Amniotic stem cell (primary cell): ENCODE measurements at regions not wholly inside any gene's neighbourhood (a gene's known extent, or its start where the extent isn't known, plus 50 kb on each side); places are given as distances from the start of the nearest gene placed in this dataset.

Experiments used
- DNase-seq: peaks from one replicate; lab custom pipeline; 2025; lab: John Stamatoyannopoulos, UW

DNA sequence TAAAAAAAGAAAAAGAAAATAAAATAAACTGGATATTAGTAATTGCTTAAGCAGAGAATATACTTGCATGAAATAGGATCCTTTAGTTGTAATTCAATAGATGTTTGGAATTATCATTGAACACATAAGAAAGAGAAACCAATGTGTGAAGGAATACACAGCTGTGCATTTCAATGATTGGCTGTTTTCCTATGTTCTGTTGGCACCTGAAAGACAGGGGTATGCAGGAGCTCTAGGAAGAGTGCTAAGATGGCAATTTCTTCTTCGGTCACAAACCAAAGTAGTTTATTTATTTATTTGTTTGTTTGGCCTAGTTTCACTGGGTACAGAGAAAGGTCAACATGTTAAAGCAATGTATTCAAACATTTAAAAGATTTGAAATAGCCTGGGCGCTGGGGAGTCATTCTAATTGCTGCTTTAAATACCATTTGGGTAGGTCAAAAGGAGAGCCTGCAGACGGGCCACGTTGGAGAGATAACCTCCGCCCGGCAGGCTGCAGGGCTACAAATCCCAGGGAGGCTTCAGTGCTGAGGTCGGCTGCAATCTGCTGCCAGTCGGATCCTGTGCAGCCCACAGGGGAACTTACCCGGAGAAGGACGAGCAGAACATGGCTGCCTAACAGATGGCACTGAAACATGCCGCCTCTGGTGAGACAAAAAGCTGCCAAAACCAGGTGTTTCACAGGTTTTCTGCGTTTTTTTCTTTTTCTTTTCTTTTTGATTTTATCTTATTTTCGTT lies 154.2 kb upstream of the TYRP1 start:
- no peak for DNase-seq

DNA sequence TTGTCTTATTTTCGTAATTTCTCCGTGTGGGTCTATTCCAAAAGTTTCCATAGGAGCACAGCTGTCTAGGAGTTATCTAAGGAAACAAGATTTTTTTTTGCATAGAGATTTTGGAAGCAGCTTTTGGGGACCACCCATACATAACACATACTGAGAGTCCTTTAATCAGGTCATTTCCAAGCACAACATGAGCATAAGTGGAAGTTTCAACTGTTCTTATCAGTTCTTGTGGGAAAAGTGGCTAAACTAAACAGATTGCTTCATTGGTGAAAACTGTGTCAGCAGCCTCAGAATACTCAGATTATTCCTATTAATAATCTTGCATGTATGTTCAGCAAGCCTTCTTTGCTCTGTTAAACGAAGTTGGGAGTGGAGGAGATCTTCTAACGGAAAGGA lies 153.6 kb upstream of the TYRP1 start:
- DNase-seq, result no peak

DNA sequence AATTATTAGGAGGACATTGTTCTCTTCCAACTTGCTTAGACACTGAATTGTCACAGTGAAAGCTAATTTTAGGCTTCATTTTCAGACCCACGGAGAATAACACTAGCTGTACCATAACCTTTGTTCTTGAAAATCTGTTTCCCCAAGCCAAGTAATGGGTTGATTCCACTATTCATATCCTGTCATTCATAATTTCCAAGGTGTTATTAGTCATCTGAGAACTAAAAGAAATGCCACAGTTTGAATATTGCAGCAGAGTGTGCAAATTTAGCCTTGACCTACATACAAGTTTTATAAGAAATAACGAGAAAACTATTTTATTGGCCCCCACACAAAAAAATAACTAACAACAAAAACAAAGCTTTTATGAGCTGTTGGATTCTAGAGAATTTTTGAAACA lies 148.5 kb upstream of the TYRP1 start:
- no peak for DNase-seq

DNA sequence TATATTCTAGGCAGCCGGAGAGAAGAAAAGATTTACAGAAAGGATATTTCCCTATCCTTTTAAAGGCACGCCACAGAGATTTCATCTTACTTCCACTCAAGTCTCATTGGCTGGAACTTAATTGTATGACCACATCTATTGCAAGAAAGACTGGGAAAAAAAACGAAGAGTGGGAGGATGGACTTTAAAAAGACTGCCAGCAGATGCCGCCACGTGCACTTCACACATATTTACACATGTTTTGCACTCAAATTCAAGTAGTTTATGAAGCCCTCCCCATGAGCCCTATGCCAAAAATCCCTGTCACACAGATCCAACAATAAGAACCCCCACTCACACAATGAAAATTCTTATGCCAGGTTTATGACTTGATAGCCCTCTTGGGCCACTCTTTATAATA lies 138.5 kb upstream of the TYRP1 start:
- no peak for DNase-seq

DNA sequence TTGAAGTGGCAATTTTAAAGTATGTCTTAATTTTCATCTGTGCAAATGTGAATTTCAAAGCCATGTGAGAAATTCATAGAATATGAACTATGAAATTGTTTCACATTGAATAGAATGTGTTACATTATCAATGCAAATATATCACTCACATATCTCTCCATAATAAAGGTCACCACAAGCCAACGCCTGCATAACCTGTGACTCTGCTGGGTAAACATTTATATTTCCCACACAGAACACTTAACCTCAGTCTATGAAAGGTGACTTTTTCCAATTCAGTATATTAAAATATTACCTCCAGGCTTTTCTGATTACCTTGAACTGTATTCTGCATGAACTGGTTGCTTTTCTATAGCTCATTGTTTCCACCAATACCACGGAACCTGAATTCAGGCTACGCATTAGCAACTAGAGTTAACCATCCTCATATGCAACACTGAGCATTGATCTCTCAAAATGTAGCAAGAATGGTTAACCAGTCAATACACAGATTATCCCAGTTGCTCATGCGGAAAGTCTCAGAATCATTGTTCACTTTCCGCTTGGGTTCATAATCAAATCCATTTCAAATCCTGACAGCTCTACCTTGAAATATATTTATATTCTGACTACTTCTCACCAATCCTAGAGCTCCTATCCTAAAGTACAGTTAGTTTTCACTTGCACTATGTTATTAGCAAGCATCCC lies 126.6 kb upstream of the TYRP1 start:
- DNase-seq, result no peak

DNA sequence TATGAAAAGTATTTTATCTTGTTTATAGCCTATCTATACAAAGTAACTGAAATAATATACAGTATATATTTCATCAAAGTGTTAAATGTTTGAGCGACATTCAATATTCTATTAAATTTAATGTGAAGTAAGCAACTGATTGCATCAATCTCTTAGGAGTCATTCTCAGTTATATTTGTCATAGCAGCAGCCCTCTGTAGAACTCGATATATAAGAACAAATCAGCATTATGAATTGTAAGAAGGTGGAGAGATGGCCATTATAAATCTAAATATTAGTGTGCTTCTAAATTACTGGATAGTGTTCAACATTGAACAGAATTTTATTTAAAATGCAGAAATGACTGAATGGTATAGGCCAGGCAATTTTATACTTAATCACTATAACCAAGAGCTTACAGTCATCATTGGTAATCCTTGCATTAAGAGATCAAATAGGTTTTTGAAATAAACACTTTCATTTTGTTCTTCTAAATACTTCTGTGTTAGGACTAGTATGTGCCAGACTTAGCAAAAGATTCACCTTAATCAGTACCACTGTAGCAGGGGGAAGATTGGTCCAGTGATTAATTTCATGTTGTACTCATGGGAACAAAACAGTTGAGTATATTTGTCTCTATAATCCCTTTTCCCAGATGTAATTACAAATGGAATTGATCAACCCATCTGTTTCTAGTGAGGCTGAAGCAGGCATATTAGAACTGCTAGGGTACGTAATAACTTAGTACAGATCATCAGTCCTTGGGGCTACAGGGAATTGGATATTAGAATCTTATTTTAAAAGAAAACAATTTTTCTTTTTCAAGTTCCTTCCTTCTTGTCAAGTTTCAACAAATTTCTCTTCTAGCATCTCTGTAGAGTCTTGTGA lies 108.3 kb upstream of the TYRP1 start:
- DNase-seq, result no peak

DNA sequence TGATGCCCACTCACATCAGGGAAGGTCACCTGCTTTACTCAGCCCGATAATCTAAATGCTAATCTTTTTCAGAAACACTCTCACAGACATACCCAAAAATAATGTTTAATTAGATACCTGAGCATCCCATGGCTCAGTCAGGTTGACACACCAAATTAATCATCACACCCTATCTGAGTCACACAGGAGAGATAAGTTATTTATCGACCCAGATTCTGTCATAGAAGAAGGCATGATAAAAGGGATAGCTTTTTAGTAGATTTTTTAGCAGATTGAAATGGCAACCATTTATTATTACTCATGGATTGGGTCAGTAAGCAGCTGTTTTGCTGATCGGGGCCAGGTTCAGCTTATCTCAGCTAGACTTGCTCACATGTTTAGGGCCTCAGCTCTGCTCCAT lies 97.8 kb upstream of the TYRP1 start:
- no peak for DNase-seq

DNA sequence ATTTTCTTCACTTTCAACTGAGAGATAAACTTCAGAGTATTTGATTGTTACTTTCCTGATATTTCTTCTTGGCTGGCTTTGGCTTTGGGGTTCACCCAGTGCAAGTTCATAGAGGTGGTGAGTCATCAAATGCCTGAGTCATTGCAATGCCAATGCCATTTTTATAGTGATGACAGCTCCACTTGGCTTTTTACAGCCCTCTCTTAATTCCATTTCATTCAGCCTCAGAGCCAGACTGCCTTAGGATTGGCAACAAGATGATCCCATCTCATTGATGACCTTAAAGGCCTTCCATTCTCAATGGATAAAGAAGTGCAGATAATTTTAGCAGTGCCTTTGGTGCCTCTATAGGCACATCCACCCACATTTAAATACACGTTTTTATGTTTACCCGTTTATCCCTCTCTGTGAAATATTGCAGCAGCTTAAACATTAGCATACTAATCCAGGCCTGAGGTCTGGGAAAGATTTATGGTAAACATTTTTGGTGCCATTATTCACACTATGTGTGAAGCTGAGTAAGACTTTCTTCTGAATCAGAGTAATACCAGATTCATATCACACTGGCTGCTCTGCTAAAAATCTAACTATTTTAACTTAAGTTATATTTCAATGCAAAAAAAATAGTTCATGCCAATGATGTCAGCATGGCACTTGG lies 88.9 kb upstream of the TYRP1 start:
- DNase-seq, result no peak

DNA sequence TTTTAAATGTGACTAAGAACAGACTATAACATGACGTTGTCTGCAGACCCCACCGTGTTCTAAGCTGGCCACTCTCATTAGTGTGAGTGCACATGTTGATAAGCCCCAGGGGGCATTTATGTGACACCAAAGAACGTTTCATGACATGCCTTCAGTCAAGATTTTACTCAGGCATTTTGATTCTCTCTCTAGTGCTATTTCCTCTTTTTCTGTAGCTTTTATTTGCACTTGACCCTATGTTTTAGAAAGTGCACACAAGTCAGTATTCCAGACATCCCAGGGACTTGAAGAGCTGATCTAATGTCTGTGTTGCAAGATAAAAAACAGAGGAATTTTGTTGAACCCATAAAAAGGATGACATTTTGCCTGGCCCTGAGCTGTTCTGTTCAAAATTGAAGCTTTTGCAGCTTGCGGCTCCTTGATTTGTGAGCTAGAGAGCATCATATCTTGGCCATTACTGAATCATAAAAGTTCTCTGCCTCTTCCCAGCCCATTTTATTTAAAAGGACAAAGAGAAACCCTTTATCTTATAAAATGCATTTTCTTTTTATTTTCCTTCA lies 80.9 kb upstream of the TYRP1 start:
- DNase-seq, result no peak

DNA sequence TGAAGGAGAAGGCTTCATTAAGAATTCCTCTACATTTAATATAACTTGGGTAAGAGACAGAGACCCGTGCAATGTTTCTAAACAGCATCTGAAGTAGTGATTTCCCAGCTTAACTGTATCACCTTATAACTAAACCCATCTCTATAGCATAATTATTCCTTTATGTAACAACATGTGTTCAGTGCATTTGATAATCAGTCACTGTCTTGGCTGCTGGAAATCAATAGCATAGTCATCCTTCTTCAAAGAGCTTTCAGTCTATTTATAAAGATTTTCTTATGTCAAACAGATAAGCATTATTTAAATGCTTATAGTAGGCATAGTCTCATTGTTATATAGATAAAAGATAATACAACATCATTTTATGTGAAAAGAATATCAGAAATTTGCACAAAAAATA lies 80.1 kb upstream of the TYRP1 start:
- DNase-seq, result no peak

DNA sequence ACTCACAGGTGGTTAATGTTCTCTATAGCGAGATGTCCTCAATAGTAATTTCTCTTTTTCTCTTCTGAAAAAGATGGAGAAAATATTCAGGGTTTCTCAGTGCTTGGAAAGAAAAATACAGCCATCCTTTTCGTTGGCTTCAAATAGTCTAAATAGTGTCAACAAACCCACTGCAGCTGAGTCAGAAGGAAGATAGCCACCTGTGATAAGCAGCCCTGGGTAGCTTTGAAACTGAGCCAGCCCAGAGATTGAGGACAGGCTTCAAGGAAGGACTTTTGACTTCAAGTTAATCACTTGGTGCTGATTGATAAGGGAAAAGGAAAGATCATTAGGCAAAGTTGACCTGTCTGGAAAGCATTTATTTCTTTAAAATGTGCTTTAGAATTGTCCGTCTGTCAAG lies 78.7 kb upstream of the TYRP1 start:
- no peak for DNase-seq

DNA sequence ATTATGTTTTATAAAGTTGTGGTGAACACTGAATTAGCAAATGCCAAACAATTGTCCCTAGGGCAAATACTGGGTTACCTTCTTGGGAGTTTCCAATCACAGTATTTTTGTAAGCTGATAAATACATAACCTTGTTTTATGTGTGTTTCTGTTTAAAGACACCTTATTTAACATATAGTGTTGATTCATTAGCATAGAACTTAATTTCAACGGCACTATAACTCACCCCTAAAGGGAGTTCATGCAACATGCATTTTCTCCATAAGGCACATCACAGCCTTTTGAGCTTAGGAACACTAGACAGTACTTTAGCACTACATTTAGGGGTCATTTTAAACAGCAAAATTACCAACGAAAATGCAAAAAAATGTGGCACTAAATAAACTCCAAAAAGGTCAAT lies 74.2 kb upstream of the TYRP1 start:
- no peak for DNase-seq

DNA sequence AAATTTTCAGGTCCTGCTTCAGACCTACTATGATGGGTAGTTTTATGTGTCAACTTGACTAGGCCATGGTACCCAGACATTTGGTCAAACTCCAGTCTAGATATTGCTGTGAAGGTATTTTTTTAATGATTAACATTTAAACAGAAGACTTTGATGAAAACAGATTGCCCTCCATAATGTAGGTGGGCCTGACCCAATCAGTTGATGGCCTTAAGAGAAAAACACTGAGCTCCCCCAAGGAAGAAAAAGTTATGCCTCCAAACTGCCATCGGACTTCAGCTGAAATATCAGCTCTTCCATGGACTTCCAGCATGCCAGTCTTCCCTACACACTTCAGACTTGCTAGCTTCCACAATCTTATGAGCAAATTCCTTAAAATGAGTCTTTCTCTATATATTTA lies 67.3 kb upstream of the TYRP1 start:
- DNase-seq, result no peak

DNA sequence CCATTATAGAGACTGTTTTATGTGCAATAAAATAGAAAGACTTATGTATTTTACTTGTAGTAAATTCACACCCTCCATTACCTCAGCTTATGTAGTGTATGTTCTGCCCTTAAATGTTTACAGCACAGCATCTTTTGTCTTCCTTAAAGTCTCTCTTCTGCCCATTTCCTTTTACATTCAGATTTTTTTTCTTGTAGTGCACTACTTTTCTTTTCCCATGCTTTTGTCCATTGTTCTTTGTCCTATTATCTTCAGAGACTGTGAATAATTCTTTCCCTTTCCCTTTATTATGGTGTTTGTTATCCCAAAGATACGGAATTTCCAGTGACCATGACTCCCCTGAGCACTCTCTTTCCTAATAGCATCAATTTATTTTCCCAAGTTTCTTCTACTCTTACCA lies 66.1 kb upstream of the TYRP1 start:
- no peak for DNase-seq

DNA sequence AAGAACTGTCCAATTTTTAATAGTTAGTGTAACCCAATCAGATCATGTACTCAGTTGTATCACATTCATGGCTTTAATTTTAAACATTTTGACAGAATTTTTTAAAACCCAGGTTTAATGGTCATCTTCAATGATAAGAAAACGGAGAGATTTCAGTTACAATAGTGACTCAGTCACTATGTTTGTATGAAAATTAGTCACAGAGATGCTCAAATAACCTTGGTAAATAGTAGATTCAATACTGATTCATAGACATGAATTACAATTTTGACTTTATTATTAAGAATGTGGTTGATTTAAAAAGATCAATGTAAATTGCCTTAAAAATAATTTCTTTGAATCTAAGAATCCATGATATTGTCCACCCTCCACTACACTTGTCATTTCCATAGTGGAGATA lies 64.6 kb upstream of the TYRP1 start:
- DNase-seq, result no peak

DNA sequence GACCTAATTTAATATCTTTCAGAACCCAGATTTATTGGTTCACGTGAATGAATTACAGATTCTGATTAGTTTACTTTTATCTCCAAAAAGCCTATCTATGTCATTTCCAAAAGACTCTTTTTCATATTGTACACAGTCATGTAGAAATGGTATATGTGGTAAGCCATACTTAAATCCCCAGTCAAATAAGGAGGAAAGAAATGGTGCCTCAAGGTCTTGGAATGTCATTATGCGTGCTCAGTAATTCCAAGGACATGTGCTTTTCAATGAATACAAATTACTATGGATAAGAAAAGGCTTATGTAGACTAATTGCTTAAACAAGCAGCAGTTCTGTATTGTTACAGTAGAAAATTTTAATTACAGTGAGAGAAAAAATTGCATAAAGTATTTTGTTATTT lies 64.1 kb upstream of the TYRP1 start:
- no peak for DNase-seq

DNA sequence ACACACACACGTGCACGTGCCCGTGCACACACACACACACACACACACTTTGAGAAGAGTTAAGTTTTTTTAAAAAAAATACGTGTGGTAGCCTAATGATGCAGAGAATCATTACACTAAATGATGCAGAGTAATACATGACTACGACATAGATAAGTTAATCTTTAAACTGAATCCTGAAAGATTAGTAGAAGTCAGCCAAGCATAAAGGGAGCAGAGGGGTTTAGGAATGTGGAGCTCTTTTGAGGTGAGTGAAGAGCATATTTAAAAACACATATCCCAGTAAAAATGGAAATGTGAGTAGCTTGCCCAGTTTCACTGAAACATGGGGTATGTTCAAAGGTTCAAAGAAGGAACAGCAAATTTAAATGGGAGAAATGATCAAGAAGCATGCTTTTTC lies 61.3 kb upstream of the TYRP1 start:
- no peak for DNase-seq

DNA sequence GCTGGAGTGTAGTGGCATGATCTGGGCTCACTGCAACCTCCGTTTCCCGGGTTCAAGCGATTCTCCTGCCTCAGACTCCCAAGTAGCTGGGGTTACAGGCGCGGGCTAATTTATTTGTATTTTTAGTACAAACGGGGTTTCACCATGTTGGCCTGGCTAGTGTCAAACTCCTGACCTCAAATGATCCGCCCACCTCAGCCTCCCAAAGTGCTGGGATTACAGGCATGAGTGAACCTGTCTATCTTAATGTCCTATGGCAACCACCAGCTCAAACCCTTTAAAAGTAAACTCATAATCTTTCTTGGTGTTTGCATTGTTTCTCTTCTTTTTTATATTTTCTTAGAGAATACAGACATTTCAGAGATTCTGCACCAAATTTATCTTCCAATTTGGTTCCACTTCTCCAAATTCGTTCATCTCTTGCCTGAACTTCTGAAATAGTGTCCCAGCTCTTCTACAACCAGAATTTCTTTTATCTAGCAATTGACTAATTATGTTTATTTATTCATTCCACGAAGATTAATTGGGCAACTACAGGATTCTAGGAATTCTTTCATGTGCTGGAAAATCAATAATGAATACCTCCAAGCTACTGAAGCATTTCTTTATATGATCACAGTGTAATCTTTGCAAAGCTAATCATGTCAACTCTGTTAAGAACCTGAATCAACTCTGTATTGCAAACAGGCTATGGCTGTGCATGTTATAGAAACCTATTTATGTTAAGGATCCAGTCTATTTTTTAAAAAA lies 60.0 kb upstream of the TYRP1 start:
- no peak for DNase-seq

DNA sequence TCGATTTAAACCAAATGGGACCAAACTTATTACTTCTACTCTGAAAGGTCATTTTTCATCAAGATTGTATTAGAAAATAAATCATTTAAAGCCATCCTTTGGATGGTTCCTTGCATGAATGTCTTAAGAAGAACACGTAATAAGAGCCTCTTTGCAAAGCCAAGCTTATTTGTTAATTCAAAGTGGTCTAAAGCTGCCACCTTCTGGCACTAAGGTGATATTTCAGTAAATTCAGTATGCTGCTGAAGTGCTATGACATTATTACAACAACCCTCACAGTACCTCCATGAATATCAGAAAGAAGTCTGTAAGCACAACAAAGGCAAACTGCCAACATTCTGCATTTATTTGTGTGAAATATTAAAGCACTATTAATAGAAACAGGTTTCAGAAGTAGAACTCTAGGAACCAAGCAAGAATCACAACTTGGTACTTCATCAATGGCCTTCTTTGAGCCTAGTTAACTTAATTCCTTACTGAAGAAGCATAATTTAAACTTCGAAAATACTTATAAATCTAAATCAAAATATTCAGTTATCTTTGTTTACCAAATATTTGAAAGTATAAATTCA lies 53.1 kb upstream of the TYRP1 start:
- peak; percentile 28 for DNase-seq

DNA sequence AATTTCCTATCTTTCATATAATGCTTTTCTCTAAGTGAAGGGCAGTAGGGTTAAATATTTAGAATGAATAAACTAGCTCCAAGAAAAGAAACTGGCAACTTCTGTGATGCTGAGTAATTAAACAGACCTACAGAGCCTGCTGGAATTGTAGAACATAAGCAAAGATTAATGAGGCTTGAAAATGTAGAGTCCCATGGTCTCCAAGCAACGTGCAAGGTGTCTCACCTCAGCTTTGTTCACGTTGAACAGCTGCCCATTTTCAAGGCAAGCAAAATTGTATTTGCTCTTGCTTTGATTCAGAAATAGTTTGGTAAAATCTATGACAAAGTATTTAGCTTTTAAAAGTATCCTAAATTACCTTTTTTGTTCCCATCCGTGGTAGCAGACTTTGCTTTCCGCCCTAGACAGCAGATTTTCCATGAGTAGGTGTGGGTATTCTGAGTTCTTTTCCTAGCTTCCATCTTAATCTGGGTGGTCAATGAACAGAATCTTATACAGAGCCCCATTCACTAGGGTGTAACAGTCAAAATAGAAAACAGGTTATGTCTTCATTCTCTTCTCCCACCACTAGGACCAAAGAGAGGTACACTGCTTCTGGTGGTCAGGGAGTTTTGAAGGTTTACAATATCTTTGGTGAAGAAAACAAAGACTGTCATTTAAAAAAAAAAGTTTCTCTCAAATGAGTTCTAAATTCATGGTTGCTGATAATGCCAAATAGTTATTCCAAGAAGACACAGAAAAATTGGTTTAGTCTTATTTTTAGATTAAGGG lies 52.1 kb upstream of the TYRP1 start:
- DNase-seq, result no peak
